Fibroblast of mammary gland (primary cell): ENCODE measurements at regions not wholly inside any gene's neighbourhood (a gene's known extent, or its start where the extent isn't known, plus 50 kb on each side); places are given as distances from the start of the nearest gene placed in this dataset.

Experiments
- DNase-seq: peaks from one replicate; pipeline ENCODE4 v3.0.0-alpha.2; 2010; ENCODE audit warnings: low read depth
- H3K4me3 ChIP-seq: 2 replicates; pipeline ENCODE4 v1.5.1; 2011; ENCODE audit warnings: low read depth, mild to moderate bottlenecking, low read length, moderate library complexity; ENCODE audit not compliant: control insufficient read depth
- CTCF ChIP-seq: conservative IDR thresholded peaks from 2 replicates; pipeline ENCODE4 v1.5.1; 2011; ENCODE audit warnings: low read depth, low read length, inconsistent platforms; ENCODE audit not compliant: control insufficient read depth, insufficient read depth

- DNase-seq = no peak
- no peak overlapping the region for H3K4me3 ChIP-seq
- no peak for TF ChIP-seq CTCF
Measured at GRCh38 chr3:72336114-72336651, 512.1 kb downstream of the SHQ1 start.

GRCh38 chr3:72335458-72336095 is 512.7 kb downstream of the SHQ1 start:
- peak; percentile 27 for DNase-seq
- no peak for TF ChIP-seq CTCF
- no peak overlapping the region for H3K4me3 ChIP-seq

GRCh38 chr3:72334681-72335457 is 513.4 kb downstream of the SHQ1 start:
- TF ChIP-seq CTCF = no peak
- no peak overlapping the region for H3K4me3 ChIP-seq
- DNase-seq = no peak

- H3K4me3 ChIP-seq = no peak overlapping the region
- DNase-seq = peak; percentile 26
- no peak for TF ChIP-seq CTCF
Measured at GRCh38 chr3:72332689-72333088, 515.6 kb downstream of the SHQ1 start.

GRCh38 chr3:72332036-72332435 is 516.2 kb downstream of the SHQ1 start:
- H3K4me3 ChIP-seq = no peak overlapping the region
- no peak for DNase-seq
- TF ChIP-seq CTCF = no peak

- TF ChIP-seq CTCF = no peak
- no peak for DNase-seq
- no peak overlapping the region for H3K4me3 ChIP-seq
Measured at GRCh38 chr3:72331076-72331475, 517.2 kb downstream of the SHQ1 start.
